GM12864 (cell line): ENCODE measurements at regions not wholly inside any gene's neighbourhood (a gene's known extent, or its start where the extent isn't known, plus 50 kb on each side); places are given as distances from the start of the nearest gene placed in this dataset.
"Not testable (repeated sequence)": the region's sequence is repeated elsewhere in the genome, so short reads cannot be mapped to it uniquely, and the experiment has no call there.

Source experiments
- DNase-seq: peaks from one replicate; pipeline ENCODE4 v3.0.0-alpha.2; 2011; ENCODE audit warnings: low read depth
- H3K4me3 ChIP-seq: 2 replicates; pipeline ENCODE4 v1.5.1; 2011; ENCODE audit warnings: mild to moderate bottlenecking, low read depth, low read length, control low read depth
- CTCF ChIP-seq: IDR thresholded peaks from 2 replicates; pipeline ENCODE4 v1.5.1; 2011; ENCODE audit warnings: low read depth, mild to moderate bottlenecking, moderate library complexity, low read length, control low read depth, inconsistent platforms; ENCODE audit errors: missing control alignments

GRCh38 chr6:55052846-55053245, 121.5 kb upstream of the HCRTR2 start:
- no peak for DNase-seq
- no peak overlapping the region for H3K4me3 ChIP-seq
- TF ChIP-seq CTCF: no peak

- TF ChIP-seq CTCF: no peak
- DNase-seq: no peak
- no peak overlapping the region for H3K4me3 ChIP-seq
Measured at GRCh38 chr6:55058682-55059081, 115.6 kb upstream of the HCRTR2 start.

GRCh38 chr6:55064711-55065420, 109.4 kb upstream of the HCRTR2 start:
- DNase-seq: no peak
- no peak for TF ChIP-seq CTCF
- H3K4me3 ChIP-seq: no peak overlapping the region

GRCh38 chr6:55069132-55069781, 105.1 kb upstream of the HCRTR2 start:
- TF ChIP-seq CTCF: peak; percentile 46
- DNase-seq: no peak

GRCh38 chr6:55082021-55082420, 92.3 kb upstream of the HCRTR2 start:
- H3K4me3 ChIP-seq: no peak overlapping the region
- no peak for DNase-seq
- no peak for TF ChIP-seq CTCF

More at GRCh38 chr6:55069132-55069781, 105.1 kb upstream of the HCRTR2 start:
- H3K4me3 ChIP-seq: no peak overlapping the region

GRCh38 chr6:55088011-55088410, 86.3 kb upstream of the HCRTR2 start:
- not testable (repeated sequence) for DNase-seq, H3K4me3 ChIP-seq

GRCh38 chr6:55088902-55089301, 85.4 kb upstream of the HCRTR2 start:
- no peak overlapping the region for H3K4me3 ChIP-seq
- no peak for TF ChIP-seq CTCF
- no peak for DNase-seq
